ENCODE measurements at regions not wholly inside any gene's neighbourhood (a gene's known extent, or its start where the extent isn't known, plus 50 kb on each side); places are given as distances from the start of the nearest gene placed in this dataset.

GRCh38 chr1:83750201-83750600, 248.7 kb downstream of the TTLL7 start:
- no TSS peak for BruUV-seq (replicated peaks)

More at GRCh38 chr1:83750201-83750600, 248.7 kb downstream of the TTLL7 start:
- WGBS, 2 experiments (ENCODE audit: extremely low coverage in 2 of 2, insufficient read length in 1 of 2), result no CpG with 5 or more reads among the region's 1 CpG
- Histone ChIP-seq H3K9me1 (ENCODE audit: insufficient read depth, low read length) (no peaks in the 10 kb centered on the region), H2AK5ac (ENCODE audit: low read depth, low read length) (no peak overlapping the region), H3K27ac (ENCODE audit: insufficient read depth, low read length) (no peak overlapping the region), H2AK9ac (replicated peaks; ENCODE audit: low read depth, low read length, poor library complexity) (no peak overlapping the region), H2BK5ac (ENCODE audit: low read depth, low read length, poor library complexity, severe bottlenecking) (no peak overlapping the region), H2BK20ac (ENCODE audit: low read depth, low read length) (no peak overlapping the region), H3K4me3 (ENCODE audit: insufficient read depth, low read depth, low read length) (no peak overlapping the region), H3K4me1 (ENCODE audit: control insufficient read depth, insufficient read depth, low read length) (no peaks in the 10 kb centered on the region), H4K5ac (ENCODE audit: low read depth, low read length) (no peak overlapping the region), H3K79me1 (ENCODE audit: low read depth in 1 of 2, low read length in 2 of 2) (no peaks in the 10 kb centered on the region), H3K18ac (ENCODE audit: low read depth, low read length) (no peak overlapping the region), H3K14ac (replicated peaks; ENCODE audit: low read depth, low read length) (no peak overlapping the region), H4K20me1 (ENCODE audit: insufficient read depth, low read length) (no peaks in the 10 kb centered on the region), H3K9ac (ENCODE audit: low read depth, low read length) (no peak overlapping the region), H3K27me3 (ENCODE audit: control insufficient read depth, insufficient read depth, low read length) (no peaks in the 10 kb centered on the region), H3K4ac (ENCODE audit: low read depth, low read length) (no peak overlapping the region), H3K4me2 (ENCODE audit: low read depth, low read length) (no peak overlapping the region), H3K23ac (ENCODE audit: low read depth, low read length) (no peak overlapping the region), H3K9me3 (ENCODE audit: control insufficient read depth, insufficient read depth, low read length) (no peaks in the 10 kb centered on the region), H2AFZ (replicated peaks; ENCODE audit: low read length, poor library complexity) (no peak overlapping the region), H4K8ac (ENCODE audit: low read depth in 2 of 2, low read length in 2 of 2) (no peak overlapping the region), H2BK15ac (ENCODE audit: low read depth, low read length) (no peak overlapping the region), H4K91ac (ENCODE audit: insufficient read depth, low read depth, low read length) (no peak overlapping the region), H2BK120ac (ENCODE audit: low read depth, low read length) (no peak overlapping the region), H3K36me3 (ENCODE audit: control insufficient read depth, insufficient read depth, low read length) (no peaks in the 10 kb centered on the region), H3K56ac (ENCODE audit: extremely low read depth, insufficient read depth, low read length) (no peak overlapping the region)
- in situ Hi-C loops (cut with MboI; ENCODE audit: low sequenced_read_pairs) (no loop called here), dilution Hi-C loops (cut with HindIII; ENCODE audit: low sequenced_read_pairs, unreplicated experiment) (no loop called here), intact Hi-C loops (cut with micrococcal nuclease) (no loop called here)
- ATAC-seq (ENCODE audit: low read depth), result no peak
- ChIA-PET POLR2A (ENCODE audit: unreplicated experiment) (no interaction called here), CTCF (no interaction called here)
- TF ChIP-seq NFE2L2 (IDR thresholded peaks at IDR 0.05; ENCODE audit: low read depth, low read length) (no peak), POLR2A (IDR thresholded peaks at IDR 0.05; ENCODE audit: low read depth, low read length) (no peak), BHLHE40 (IDR thresholded peaks at IDR 0.05; ENCODE audit: low read depth, low read length) (no peak)
- no peak for DNase-seq
